ENCODE measurements at regions not wholly inside any gene's neighbourhood (a gene's known extent, or its start where the extent isn't known, plus 50 kb on each side); places are given as distances from the start of the nearest gene placed in this dataset.

GRCh38 chr14:97760050-97760449 lies 962.9 kb downstream of the VRK1 start:
- Histone ChIP-seq H3K4me3 (ENCODE audit: low read depth, low read length) (no peak overlapping the region), H3K27ac (no peak overlapping the region), H3K9me3 (ENCODE audit: severe bottlenecking) (no peaks in the 10 kb centered on the region), H3K36me3 (no peaks in the 10 kb centered on the region), H3K27me3 (ENCODE audit: insufficient read depth, low read depth, severe bottlenecking) (peaks cover 89% of the 10 kb centered on the region)
- DNase-seq: no peak
- TF ChIP-seq CTCF (IDR thresholded peaks at IDR 0.05; ENCODE audit: low read depth, low read length): no peak

- no peak overlapping the region for H3K27ac ChIP-seq
- H3K9me3 ChIP-seq (ENCODE audit: severe bottlenecking): no peaks in the 10 kb centered on the region
- no peak for TF ChIP-seq CTCF (IDR thresholded peaks at IDR 0.05; ENCODE audit: low read depth, low read length)
- peaks cover 86% of the 10 kb centered on the region for H3K27me3 ChIP-seq (ENCODE audit: insufficient read depth, low read depth, severe bottlenecking)
- DNase-seq: no peak
- H3K36me3 ChIP-seq: no peaks in the 10 kb centered on the region
- no peak overlapping the region for H3K4me3 ChIP-seq (ENCODE audit: low read depth, low read length)
Measured at GRCh38 chr14:97762386-97762785, 965.2 kb downstream of the VRK1 start.

- DNase-seq: no peak
- Histone ChIP-seq H3K27me3 (ENCODE audit: insufficient read depth, low read depth, severe bottlenecking) (peaks cover 78% of the 10 kb centered on the region), H3K4me3 (ENCODE audit: low read depth, low read length) (no peak overlapping the region), H3K9me3 (ENCODE audit: severe bottlenecking) (no peaks in the 10 kb centered on the region), H3K36me3 (no peaks in the 10 kb centered on the region), H3K27ac (no peak overlapping the region)
- TF ChIP-seq CTCF (IDR thresholded peaks at IDR 0.05; ENCODE audit: low read depth, low read length): no peak
Measured at GRCh38 chr14:97771340-97772045, 974.3 kb downstream of the VRK1 start.

GRCh38 chr14:97773598-97773997 lies 976.4 kb downstream of the VRK1 start:
- no peak for TF ChIP-seq CTCF (IDR thresholded peaks at IDR 0.05; ENCODE audit: low read depth, low read length)
- Histone ChIP-seq H3K27me3 (ENCODE audit: insufficient read depth, low read depth, severe bottlenecking) (peaks cover 81% of the 10 kb centered on the region), H3K9me3 (ENCODE audit: severe bottlenecking) (no peaks in the 10 kb centered on the region)

GRCh38 chr14:97776890-97777558 lies 979.8 kb downstream of the VRK1 start:
- no peak overlapping the region for H3K4me3 ChIP-seq (ENCODE audit: low read depth, low read length)
- H3K27ac ChIP-seq: no peak overlapping the region
- H3K36me3 ChIP-seq: no peaks in the 10 kb centered on the region
- no peak for TF ChIP-seq CTCF (IDR thresholded peaks at IDR 0.05; ENCODE audit: low read depth, low read length)
- no peaks in the 10 kb centered on the region for H3K9me3 ChIP-seq (ENCODE audit: severe bottlenecking)
- H3K27me3 ChIP-seq (ENCODE audit: insufficient read depth, low read depth, severe bottlenecking): peaks cover 80% of the 10 kb centered on the region
- no peak for DNase-seq

More at GRCh38 chr14:97773598-97773997, 976.4 kb downstream of the VRK1 start:
- Histone ChIP-seq H3K36me3 (no peaks in the 10 kb centered on the region), H3K4me3 (ENCODE audit: low read depth, low read length) (no peak overlapping the region), H3K27ac (no peak overlapping the region)
- DNase-seq: no peak
